H1 (cell line): ENCODE measurements at regions not wholly inside any gene's neighbourhood (a gene's known extent, or its start where the extent isn't known, plus 50 kb on each side); places are given as distances from the start of the nearest gene placed in this dataset.

Experiments
- CBX5 ChIP-seq: fragments of 300-800, 300-1000 bp; sonication (generic); IDR thresholded peaks from 2 replicates; pipeline ENCODE4 v1.7.1; 2016; ENCODE audit warnings: antibody characterized with exemption, low read length, low read depth
- CHD2 ChIP-seq: IDR thresholded peaks from 2 replicates; pipeline ENCODE4 v1.6.1; 2012; ENCODE audit warnings: low read length, improper control_type of control experiment
- EGR1 ChIP-seq: IDR thresholded peaks from 2 replicates; pipeline ENCODE4 v1.6.1; 2011; ENCODE audit warnings: low read depth, low read length, borderline replicate concordance
- EP300 ChIP-seq, 2 experiments: IDR thresholded peaks; 1 replicate in 1 of 2; 2 replicates in 1 of 2; pipeline ENCODE4 v1.6.1; 2011 to 2012; ENCODE audit warnings: low read depth in 2 of 2, low read length in 2 of 2, mild to moderate bottlenecking in 2 of 2, borderline replicate concordance in 1 of 2, inconsistent platforms in 1 of 2, moderate library complexity in 1 of 2
- GTF2F1 ChIP-seq: IDR thresholded peaks from 2 replicates; pipeline ENCODE4 v1.6.1; 2012; ENCODE audit warnings: low read depth, low read length, improper control_type of control experiment, borderline replicate concordance
- KDM4A ChIP-seq: IDR thresholded peaks from one replicate; pipeline ENCODE4 v1.7.1; 2012; ENCODE audit warnings: low read depth, mild to moderate bottlenecking, moderate library complexity, low read length, inconsistent platforms; ENCODE audit not compliant: severe bottlenecking
- RAD21 ChIP-seq, 2 experiments: IDR thresholded peaks in 1 of 2; conservative IDR thresholded peaks in 1 of 2; 2 replicates each; pipeline ENCODE4 v1.6.1; 2011; ENCODE audit warnings: low read depth in 2 of 2, low read length in 2 of 2, improper control_type of control experiment in 1 of 2, inconsistent platforms in 1 of 2, mild to moderate bottlenecking in 1 of 2, moderate library complexity in 1 of 2
- RXRA ChIP-seq: IDR thresholded peaks from 2 replicates; pipeline ENCODE4 v1.6.1; 2011; ENCODE audit warnings: low read depth, mild to moderate bottlenecking, low read length, moderate library complexity; ENCODE audit not compliant: insufficient read depth

GRCh38 chr20:50290112-50290511 lies 99.5 kb downstream of the CEBPB start (continued):
- no peak for TF ChIP-seq CHD2
- no peak for TF ChIP-seq GTF2F1
- TF ChIP-seq RAD21 (IDR thresholded peaks at IDR 0.05 in 1 of 2, conservative IDR thresholded peaks at IDR 0.05 in 1 of 2; ENCODE audit: low read depth in 2 of 2, low read length in 2 of 2) = no peak
- no peak for TF ChIP-seq RXRA
- TF ChIP-seq EGR1 = no peak
- no peak for TF ChIP-seq EP300 (IDR thresholded peaks at IDR 0.05; ENCODE audit: borderline replicate concordance in 1 of 2, low read depth in 2 of 2, low read length in 2 of 2)
- no peak for TF ChIP-seq CBX5
- no peak for TF ChIP-seq KDM4A
